HepG2 (cell line): ENCODE measurements at regions not wholly inside any gene's neighbourhood (a gene's known extent, or its start where the extent isn't known, plus 50 kb on each side); places are given as distances from the start of the nearest gene placed in this dataset.

Source experiments
- ATAC-seq: fragments of 200-7000 bp; cut with Tn5 transposase; 3 replicates; pipeline ENCODE4 v1.9.1; 2020; ENCODE audit warnings: mild to moderate bottlenecking, moderate library complexity
- BruUV-seq: library from RNA; stranded (reverse); fragments of 400-500 nt; replicated peaks from 2 replicates; lab custom pipeline; 2021; lab: Mats Ljungman, UMichigan
- CTCF ChIA-PET: fragments of 300-600 bp; formaldehyde crosslinking; extraction: SDS; loops from one replicate; lab custom pipeline; 2021; ENCODE audit warnings: low total read pairs, inconsistent platforms, low intra/inter-chr PET ratio; lab: Yijun Ruan, JAX
- POLR2A ChIA-PET: fragments of 350-600 bp; sonication (Branson Sonifier 250); formaldehyde crosslinking; loops from one replicate; lab custom pipeline; 2020; ENCODE audit warnings: antibody characterized with exemption, inconsistent platforms; lab: Yijun Ruan, JAX
- DNase-seq: peaks from one replicate; pipeline ENCODE4 v3.0.0-alpha.2; 2015; ENCODE audit warnings: low spot score
- FAIRE-seq: peaks from 3 replicates; lab custom pipeline; 2011; peaks lifted over from hg19 to GRCh38; lab: Jason Lieb, UNC
- H2AFZ ChIP-seq: one replicate; pipeline ENCODE4 v1.6.1; 2011; ENCODE audit warnings: low read length, inconsistent platforms
- H3K27ac ChIP-seq: fragments of 300-600 bp; 3 replicates; pipeline ENCODE4 v1.8.0; 2011; ENCODE audit warnings: mixed run types, mild to moderate bottlenecking, mixed read lengths, low read length, inconsistent platforms; ENCODE audit not compliant: insufficient read depth; ENCODE audit errors: extremely low read length
- H3K27me3 ChIP-seq, 2 experiments: fragments of 200-600 bp in 1 of 2; 2 replicates in 1 of 2; 3 replicates in 1 of 2; pipeline versions ENCODE4 v1.6.0 to v1.8.0; 2011; ENCODE audit warnings: low read length in 2 of 2, mild to moderate bottlenecking in 2 of 2, moderate library complexity in 2 of 2, inconsistent platforms in 1 of 2; ENCODE audit not compliant: insufficient read depth in 2 of 2, control insufficient read depth in 1 of 2
- H3K36me3 ChIP-seq, 2 experiments: fragments of 200-600 bp in 1 of 2; replicated peaks in 1 of 2; 2 replicates in 1 of 2; 3 replicates in 1 of 2; pipeline versions ENCODE4 v1.5.1 to v1.8.0; 2011; ENCODE audit warnings: low read length in 2 of 2, inconsistent platforms in 1 of 2; ENCODE audit not compliant: insufficient read depth in 2 of 2, control insufficient read depth in 1 of 2
- H3K4me1 ChIP-seq: 2 replicates; pipeline ENCODE4 v1.5.1; 2012; ENCODE audit warnings: low read length, inconsistent platforms; ENCODE audit not compliant: insufficient read depth
- H3K4me2 ChIP-seq: 2 replicates; pipeline ENCODE4 v1.6.0; 2011; ENCODE audit warnings: low read depth, low read length, inconsistent platforms
- H3K4me3 ChIP-seq, 3 experiments: fragments of 200-600 bp in 1 of 3; sonication (generic), shearing (Covaris generic) in 1 of 3; replicated peaks in 1 of 3; 2 replicates each; pipeline ENCODE4 v1.5.1; 2011 to 2016; ENCODE audit warnings: low read length in 3 of 3, inconsistent platforms in 2 of 3, low read depth in 2 of 3, mild to moderate bottlenecking in 2 of 3, control low read depth in 1 of 3, mixed read lengths in 1 of 3; ENCODE audit not compliant: insufficient read depth in 1 of 3
- H3K79me2 ChIP-seq: one replicate; pipeline ENCODE4 v1.6.1; 2011; ENCODE audit warnings: low read length, inconsistent platforms; ENCODE audit not compliant: insufficient read depth
- H3K9ac ChIP-seq: 2 replicates; pipeline ENCODE4 v1.6.0; 2011; ENCODE audit warnings: mild to moderate bottlenecking, low read depth, low read length, inconsistent platforms; ENCODE audit not compliant: insufficient read depth
- H3K9me3 ChIP-seq: 2 replicates; pipeline ENCODE4 v1.5.1; 2012; ENCODE audit warnings: mild to moderate bottlenecking, low read length
- H4K20me1 ChIP-seq: 2 replicates; pipeline ENCODE4 v1.6.0; 2011; ENCODE audit warnings: inconsistent platforms, mild to moderate bottlenecking, low read length, moderate library complexity; ENCODE audit not compliant: insufficient read depth
- E2F5 ChIP-seq: sonication (generic); formaldehyde crosslinking; conservative IDR thresholded peaks from 2 replicates; pipeline ENCODE4 v1.4.0; 2020; ENCODE audit warnings: missing genetic modification reagents
- FOXK2 ChIP-seq: fragments of 450-650 bp; IDR thresholded peaks from 2 replicates; pipeline ENCODE4 v1.6.1; 2016
- HNRNPLL ChIP-seq: fragments of 200-400 bp; formaldehyde crosslinking; IDR thresholded peaks from 2 replicates; pipeline ENCODE4 v1.6.1; 2017; ENCODE audit warnings: mild to moderate bottlenecking, low read depth, low read length; ENCODE audit not compliant: poor library complexity, severe bottlenecking
- NCOA5 ChIP-seq: sonication (generic); formaldehyde crosslinking; IDR thresholded peaks from 2 replicates; pipeline ENCODE4 v1.4.0; 2020; ENCODE audit warnings: missing genetic modification reagents
- NR0B2 ChIP-seq: sonication (generic); formaldehyde crosslinking; IDR thresholded peaks from 2 replicates; pipeline ENCODE4 v1.4.0; 2020; ENCODE audit warnings: mild to moderate bottlenecking, missing genetic modification reagents
- PRDM10 ChIP-seq: sonication (generic); formaldehyde crosslinking; IDR thresholded peaks from 2 replicates; pipeline ENCODE4 v1.4.0; 2020; ENCODE audit warnings: low read depth, missing genetic modification reagents
- ZNF318 ChIP-seq: sonication (generic); formaldehyde crosslinking; IDR thresholded peaks from 2 replicates; pipeline ENCODE4 v1.4.0; 2020; ENCODE audit warnings: mild to moderate bottlenecking, missing genetic modification reagents
- ZNF337 ChIP-seq: sonication (generic); formaldehyde crosslinking; IDR thresholded peaks from 2 replicates; pipeline ENCODE4 v1.5.1; 2020; ENCODE audit warnings: missing genetic modification reagents, low read depth, mild to moderate bottlenecking, borderline replicate concordance
- WGBS: methylation state at CpG from one replicate; pipeline ENCODE4 v1.1.6; 2017; ENCODE audit warnings: low lambda C conversion rate; 5-methylcytosine and 5-hydroxymethylcytosine counted together
- in situ Hi-C: cut with HindIII; loops from 2 replicates; pipeline ENCODE4 v1.10.0; 2017; ENCODE audit warnings: low pct_unique_long_range_greater_than_20kb; ENCODE audit not compliant: extremely low pct_ligation_motif_present
- intact Hi-C: fragments of 100-400 bp; cut with micrococcal nuclease; formaldehyde crosslinking; loops from one replicate; pipeline ENCODE4 v1.10.0; 2022; ENCODE audit not compliant: unreplicated experiment

GRCh38 chr5:42351956-42352355, 71.3 kb upstream of the GHR start (continued):
- TF ChIP-seq E2F5 (CRISPR knock-in tag) (no peak), NR0B2 (no peak)

- Histone ChIP-seq H3K9me3 (no peaks in the 10 kb centered on the region), H3K4me1 (no peaks in the 10 kb centered on the region), H2AFZ (no peak overlapping the region), H3K4me3 (no peak overlapping the region), H4K20me1 (no peaks in the 10 kb centered on the region), H3K27me3 (no peaks in the 10 kb centered on the region; a peak in 1 of 5 replicates), H3K79me2 (no peaks in the 10 kb centered on the region), H3K27ac (no peak overlapping the region), H3K4me2 (no peak overlapping the region), H3K36me3 (no peaks in the 10 kb centered on the region), H3K9ac (no peak overlapping the region)
- POLR2A ChIA-PET: no interaction called here
- WGBS: 36% methylated on average over 2 of the region's 2 CpGs
- FAIRE-seq (no peak), DNase-seq (no peak), ATAC-seq (no peak)
- CTCF ChIA-PET: no interaction called here
- in situ Hi-C loops: no loop called here
- BruUV-seq: no TSS peak
- intact Hi-C loops: no loop called here
- TF ChIP-seq PRDM10 (CRISPR knock-in tag) (no peak), ZNF318 (CRISPR knock-in tag) (no peak), NCOA5 (CRISPR knock-in tag) (no peak), HNRNPLL (no peak), FOXK2 (no peak), ZNF337 (CRISPR knock-in tag) (no peak)
These were observed 63.2 kb upstream of the GHR start for GRCh38 chr5:42360056-42360455.
